ENCODE measurements at regions not wholly inside any gene's neighbourhood (a gene's known extent, or its start where the extent isn't known, plus 50 kb on each side); places are given as distances from the start of the nearest gene placed in this dataset.

- DNase-seq = peak; percentile 82
Measured at GRCh38 chr2:133817680-133818566, 249.7 kb upstream of the NCKAP5 start.

GRCh38 chr2:133818661-133819060 lies 250.4 kb upstream of the NCKAP5 start:
- no peak for DNase-seq

DNA sequence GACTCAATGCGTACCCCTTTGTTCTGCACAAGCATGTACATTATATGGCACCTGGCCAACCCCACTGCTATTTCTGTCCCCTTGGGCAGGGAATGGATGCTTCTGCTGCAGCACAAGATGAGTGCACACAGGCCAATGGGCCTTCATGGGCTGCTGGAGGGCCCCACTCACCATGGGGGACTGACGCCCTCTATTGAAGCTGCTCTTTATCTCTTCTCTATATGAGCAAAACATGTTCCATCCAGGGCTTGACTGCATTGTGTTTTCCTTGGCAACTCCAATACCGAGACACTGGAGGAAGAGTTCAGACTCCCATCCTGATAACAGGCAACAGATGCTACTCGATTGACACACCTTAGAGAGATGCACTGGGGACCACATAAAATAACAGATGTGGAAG lies 251.6 kb upstream of the NCKAP5 start:
- no peak for DNase-seq

GRCh38 chr2:133821107-133821760 lies 253.0 kb upstream of the NCKAP5 start:
- DNase-seq = no peak

DNA sequence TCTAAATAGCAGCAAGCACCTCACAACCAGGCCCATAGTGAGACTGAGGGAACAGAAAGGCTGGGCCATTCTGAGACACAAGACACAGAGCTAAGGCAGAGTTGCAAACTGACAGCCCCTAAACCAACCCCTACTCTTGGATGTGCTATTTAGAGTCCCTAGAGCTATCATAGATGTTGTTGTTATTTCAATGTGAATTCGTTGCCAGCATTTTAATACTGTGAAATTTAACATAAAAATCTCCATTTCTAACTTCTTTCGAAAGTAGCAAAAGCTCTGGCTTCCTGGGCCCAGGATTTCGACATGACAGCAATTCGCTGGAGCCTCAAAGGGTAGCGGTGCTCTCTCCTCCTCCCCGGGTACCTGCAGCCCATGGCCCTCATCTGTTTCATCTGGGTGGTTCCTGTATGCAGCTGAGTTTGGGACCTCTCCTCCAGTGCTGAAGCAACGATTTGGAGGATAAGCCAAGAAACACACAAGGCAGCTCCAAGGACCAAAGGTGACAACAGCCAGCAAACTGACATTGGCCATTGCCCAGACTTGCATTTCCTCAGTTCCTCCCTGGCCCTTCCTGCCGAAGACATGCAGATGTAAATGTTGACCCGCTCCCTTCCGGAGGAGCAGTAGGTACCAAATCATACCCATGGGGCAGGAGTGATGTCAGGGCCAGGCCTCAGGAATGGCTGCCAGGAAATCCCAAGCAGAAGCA lies 254.4 kb upstream of the NCKAP5 start:
- no peak for DNase-seq

GRCh38 chr2:133823226-133823550 lies 254.9 kb upstream of the NCKAP5 start:
- DNase-seq = no peak

GRCh38 chr2:133824869-133825268 lies 256.6 kb upstream of the NCKAP5 start:
- DNase-seq = no peak

GRCh38 chr2:133825778-133826177 lies 257.5 kb upstream of the NCKAP5 start:
- no peak for DNase-seq

GRCh38 chr2:133828913-133829312 lies 260.6 kb upstream of the NCKAP5 start:
- no peak for DNase-seq

DNA sequence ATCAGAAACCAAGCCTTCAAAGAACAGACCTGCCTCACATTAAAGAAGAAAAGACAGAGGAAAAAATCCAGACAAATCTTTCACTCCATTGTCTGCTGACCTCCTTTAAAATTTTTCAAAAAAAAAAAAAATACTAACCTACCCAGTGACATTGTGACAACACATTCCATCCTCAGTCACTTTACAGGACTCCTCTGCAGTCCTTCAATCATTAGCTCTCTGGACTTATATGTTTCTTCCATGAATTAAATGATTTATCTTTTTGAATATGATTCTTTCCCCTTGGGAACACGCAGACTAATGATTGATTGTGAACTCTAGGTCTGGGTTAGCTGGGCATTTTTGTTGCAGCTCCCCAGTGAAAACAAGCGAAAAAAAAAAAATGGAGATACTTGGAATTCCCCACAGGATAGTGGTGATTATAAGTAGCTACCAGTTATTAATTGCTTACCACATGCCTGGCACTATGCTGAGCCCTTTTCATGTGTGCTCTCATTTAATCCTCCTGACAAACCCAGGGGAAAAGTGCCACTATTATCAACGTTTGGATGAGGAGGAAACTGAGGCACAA lies 261.3 kb upstream of the NCKAP5 start:
- DNase-seq = no peak

- DNase-seq = no peak
Measured at GRCh38 chr2:133833746-133834145, 265.5 kb upstream of the NCKAP5 start.

DNA sequence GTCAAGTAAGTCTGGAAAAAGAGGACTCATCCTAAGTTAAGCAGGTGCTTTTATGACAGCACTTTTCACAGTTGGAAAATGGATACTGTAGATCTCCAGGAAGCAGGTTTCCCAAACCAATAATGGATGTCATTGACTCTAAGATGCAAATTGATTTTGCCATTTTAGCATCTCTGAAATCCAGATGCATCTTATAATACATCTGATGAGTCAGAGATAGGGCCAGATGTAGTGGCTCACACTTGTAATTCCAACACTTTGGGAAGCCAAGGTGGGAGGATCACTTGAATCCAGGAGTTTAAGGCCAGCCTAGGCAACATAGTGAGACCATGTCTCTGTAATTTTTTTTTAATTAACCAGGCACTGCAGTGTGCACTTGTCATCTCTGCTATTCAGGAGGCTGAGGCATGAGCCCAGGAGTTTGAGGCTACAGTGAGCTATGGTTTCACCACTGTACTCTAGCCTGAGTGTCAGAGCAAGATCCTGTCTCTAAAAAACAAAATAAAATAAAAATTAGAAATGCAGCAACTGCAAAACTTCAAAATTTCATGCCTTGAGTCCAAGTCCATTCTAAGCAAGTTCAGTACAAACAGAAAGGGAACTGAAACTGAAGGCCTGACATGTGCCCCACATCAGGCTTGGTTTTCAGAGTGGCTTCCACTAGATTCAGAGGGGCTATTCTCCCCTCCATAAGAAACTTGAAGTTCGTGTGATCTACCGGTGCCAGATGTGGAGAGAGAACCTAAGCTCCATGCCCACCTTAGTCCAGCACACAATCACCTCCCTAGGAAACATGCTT lies 267.8 kb upstream of the NCKAP5 start:
- DNase-seq = no peak

- DNase-seq = no peak
Measured at GRCh38 chr2:133836691-133837345, 268.6 kb upstream of the NCKAP5 start.

DNA sequence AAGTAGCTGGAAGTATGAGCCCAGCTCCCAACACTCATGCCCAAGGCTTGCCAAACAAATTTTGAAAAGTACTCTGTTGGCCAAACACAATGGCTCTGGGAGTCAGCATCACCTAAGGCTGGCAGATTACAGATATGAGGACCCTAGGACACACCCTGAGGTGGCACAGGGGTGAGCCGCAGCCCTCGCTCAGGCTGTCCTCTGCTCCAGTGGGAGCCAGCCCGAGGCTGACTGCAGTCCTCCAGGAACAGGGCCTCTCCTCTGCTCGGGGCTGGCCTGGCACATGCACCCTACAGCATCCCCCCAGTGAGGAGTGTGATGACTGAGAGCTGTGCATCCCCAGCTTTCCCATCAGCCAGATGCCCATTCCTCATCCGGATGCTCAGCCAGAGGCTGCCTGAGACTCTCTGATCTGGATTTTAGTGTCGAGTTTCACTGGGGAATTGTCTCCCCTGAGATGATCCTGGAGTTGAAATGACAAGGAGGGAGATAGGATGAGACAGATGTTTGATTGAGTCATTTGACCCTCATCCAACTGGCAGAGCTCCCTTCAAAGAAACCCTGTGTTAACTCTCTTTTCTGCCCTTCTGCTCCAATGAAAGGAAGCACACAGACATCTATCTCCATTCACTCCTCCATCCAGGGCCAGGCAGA lies 269.3 kb upstream of the NCKAP5 start:
- DNase-seq = peak; percentile 17

DNA sequence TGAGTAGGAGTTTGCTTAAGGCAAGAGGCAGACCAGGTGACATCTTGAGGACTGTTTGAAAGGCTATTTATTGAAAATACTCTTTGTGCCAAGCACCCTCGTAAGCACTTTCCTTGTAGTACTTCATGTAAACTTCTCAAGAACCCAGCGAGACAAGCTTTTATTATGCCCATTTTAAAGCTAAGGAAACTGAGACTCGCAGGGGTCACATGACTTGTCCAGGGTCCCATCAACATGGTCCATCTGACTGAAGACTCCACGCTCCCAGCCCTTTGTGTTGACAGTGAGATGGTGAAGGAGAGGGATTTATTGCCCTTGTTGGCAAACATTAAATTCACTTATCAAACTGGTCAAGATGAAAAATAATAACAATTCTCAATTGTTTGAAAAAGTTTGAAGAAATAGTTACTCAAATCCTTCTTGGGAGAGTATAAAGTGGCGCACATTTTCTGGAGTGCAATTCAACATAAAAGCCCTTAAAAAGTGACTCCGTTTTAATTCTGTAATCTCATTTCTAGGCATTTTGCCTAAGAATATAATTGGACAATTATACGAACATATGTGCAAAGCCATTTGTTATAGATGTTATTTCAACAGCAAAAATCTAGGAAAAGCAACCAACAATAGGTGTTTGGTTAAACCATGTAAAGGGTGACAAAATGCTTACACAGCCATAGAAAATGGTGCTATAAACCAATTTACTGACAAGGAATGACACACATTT lies 270.5 kb upstream of the NCKAP5 start:
- peak; percentile 28 for DNase-seq

DNA sequence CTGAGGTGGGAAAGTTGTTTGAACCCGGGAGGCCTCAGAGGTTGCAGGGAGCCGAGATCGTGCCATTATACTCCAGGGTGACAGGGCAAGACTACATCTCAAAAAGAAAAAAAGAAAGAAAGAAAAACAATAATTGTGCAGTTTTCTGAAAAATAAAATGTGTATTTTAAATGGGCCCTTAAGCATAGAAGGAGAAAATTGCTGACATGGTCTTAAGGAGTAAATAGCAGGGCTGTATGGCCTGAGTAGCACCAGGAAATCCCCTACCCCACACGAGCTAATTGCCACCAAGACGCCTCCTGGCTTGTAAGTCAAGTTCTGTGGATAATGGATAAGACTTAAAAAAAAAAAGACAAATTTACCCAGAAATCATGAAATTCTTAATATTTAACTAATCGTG lies 271.4 kb upstream of the NCKAP5 start:
- DNase-seq = no peak

DNA sequence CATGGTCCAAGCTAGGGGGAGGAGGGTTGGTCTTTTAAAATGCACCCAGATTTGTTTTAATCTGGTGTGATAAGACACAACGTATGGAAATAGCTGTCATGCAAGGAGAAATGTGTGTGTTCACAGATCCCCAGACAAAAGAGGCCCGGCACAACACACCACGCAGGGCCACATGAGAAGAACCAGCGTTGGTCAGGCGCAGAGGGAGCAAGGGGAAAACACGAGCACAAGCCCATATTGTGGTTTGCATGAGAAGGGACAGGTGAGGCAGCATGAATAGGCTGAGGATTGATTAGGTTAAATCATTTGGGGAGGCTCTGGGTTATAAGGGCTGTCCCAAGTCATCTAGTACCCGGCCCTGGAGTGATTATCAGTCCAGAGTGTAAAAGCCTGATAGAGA lies 272.5 kb upstream of the NCKAP5 start:
- no peak for DNase-seq

- DNase-seq = peak; percentile 64
Measured at GRCh38 chr2:133841900-133842299, 273.6 kb upstream of the NCKAP5 start.

DNA sequence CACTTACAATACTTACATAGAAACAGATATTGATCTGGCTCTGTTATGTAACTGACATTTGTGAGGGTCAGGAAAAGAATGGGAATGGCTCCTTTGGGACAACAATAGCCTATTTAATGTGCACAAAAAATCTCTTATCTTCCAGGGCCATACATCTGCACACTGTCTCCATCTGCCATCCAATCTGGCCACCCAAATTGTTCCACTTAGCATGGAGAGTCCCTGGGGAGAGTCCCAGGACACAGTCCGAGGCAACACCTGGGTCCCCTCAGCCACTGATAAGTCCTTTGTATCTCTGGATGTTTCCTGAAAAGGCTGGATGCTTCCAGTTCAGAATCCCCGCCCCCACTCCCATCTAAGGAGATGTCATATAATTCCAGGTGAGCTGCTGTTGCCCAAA lies 274.2 kb upstream of the NCKAP5 start:
- peak; percentile 48 for DNase-seq

DNA sequence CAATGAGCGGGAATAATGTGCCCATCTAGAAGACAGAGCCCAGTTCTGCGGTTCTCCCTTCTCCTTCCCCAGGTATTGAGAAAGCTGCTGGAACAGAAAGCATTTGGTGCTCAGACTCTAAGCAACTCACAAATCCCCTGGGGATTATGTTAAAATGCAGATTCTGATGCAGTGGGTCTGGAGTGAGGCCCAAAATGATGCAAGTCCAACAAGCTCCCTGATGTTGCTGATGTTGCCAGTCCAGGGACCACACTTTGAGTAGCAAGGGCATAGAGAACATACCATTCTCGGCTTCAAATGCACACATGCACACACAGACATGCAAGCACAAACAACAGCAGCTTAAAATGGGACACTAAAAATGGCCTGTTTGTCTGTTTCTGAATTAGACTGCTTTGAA lies 274.8 kb upstream of the NCKAP5 start:
- DNase-seq = peak; percentile 41

DNA sequence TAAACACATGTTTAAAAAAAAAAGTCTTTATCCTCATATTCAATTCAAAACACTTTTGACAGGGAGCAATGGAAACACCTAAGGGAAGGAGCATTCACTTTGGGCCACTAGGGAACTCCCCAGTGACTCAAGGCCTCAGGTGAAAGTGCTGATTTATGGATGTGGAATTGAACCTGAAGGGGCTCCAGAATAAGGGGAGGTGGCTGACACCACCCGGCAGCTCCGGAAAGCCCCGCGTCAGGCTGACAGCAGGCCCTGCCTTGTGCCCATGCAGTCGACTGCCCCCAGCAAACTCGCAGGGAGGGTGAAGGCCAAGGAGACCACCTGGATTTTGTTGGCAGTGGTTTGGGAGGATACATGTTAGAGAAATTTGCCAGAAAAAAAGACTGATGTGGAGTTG lies 275.3 kb upstream of the NCKAP5 start:
- DNase-seq = no peak

Measured in eye (tissue), 1 donor.